ENCODE measurements at regions not wholly inside any gene's neighbourhood (a gene's known extent, or its start where the extent isn't known, plus 50 kb on each side); places are given as distances from the start of the nearest gene placed in this dataset.
"Not testable (repeated sequence)": the region's sequence is repeated elsewhere in the genome, so short reads cannot be mapped to it uniquely, and the experiment has no call there.

GRCh38 chr15:96462768-96463750, 132.6 kb downstream of the NR2F2 start:
- no peak overlapping the region for H3K4me3 ChIP-seq
- H3K36me3 ChIP-seq (replicated peaks): no peaks in the 10 kb centered on the region
- DNase-seq (ENCODE audit: low spot score in 2 of 2): no peak
- H3K9me3 ChIP-seq: no peaks in the 10 kb centered on the region
- no peaks in the 10 kb centered on the region for H3K4me1 ChIP-seq
- in situ Hi-C loops (cut with MboI; ENCODE audit: low sequenced_read_pairs): no loop called here
- H3K27me3 ChIP-seq (ENCODE audit: low read depth): peaks cover 25% of the 10 kb centered on the region

GRCh38 chr15:96466389-96466947, 136.0 kb downstream of the NR2F2 start:
- DNase-seq (ENCODE audit: low spot score in 2 of 2): no peak

GRCh38 chr15:96468036-96468435, 137.5 kb downstream of the NR2F2 start:
- Histone ChIP-seq H3K4me3 (no peak overlapping the region), H3K4me1 (no peaks in the 10 kb centered on the region), H3K36me3 (replicated peaks) (no peaks in the 10 kb centered on the region), H3K9me3 (no peaks in the 10 kb centered on the region), H3K27me3 (ENCODE audit: low read depth) (peaks cover 40% of the 10 kb centered on the region)
- no peak for DNase-seq (ENCODE audit: low spot score in 2 of 2)
- in situ Hi-C loops (cut with MboI; ENCODE audit: low sequenced_read_pairs): no loop called here

More at GRCh38 chr15:96466389-96466947, 136.0 kb downstream of the NR2F2 start:
- H3K9me3 ChIP-seq: no peaks in the 10 kb centered on the region
- no peaks in the 10 kb centered on the region for H3K4me1 ChIP-seq
- in situ Hi-C loops (cut with MboI; ENCODE audit: low sequenced_read_pairs): no loop called here
- no peak overlapping the region for H3K4me3 ChIP-seq
- H3K36me3 ChIP-seq (replicated peaks): no peaks in the 10 kb centered on the region
- H3K27me3 ChIP-seq (ENCODE audit: low read depth): peaks cover 40% of the 10 kb centered on the region

DNA sequence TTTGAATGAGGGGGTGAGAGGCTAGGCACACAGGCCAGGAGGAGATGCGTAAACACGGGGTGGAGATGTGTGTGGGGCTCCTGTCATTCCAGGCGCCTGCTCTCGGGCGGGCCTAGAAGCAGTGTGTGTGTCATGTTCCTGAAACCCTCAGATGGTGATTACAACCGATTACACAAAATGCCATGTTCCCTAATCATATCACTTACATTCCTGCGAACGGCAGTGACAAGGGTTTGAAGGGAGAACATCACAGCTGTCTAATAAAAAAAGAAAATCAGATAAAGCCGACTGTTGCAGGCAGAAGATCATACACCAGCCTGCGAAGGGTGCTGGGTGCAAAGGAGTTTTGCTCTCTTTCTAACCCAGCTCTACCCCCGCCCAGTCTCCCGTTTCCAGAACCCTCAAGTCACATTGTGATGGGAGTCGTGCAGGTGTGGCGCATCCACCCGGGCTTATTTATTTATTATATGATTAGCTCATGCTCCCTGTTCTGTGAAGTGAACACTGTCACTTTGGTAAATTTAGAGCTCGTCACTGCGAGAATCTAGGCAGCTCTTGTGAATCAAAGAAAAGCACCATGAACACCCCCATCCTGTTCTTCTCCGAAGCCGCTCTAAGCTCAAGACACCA, 140.3 kb downstream of the NR2F2 start:
- no peak for DNase-seq (ENCODE audit: low spot score in 2 of 2)
- H3K27me3 ChIP-seq (ENCODE audit: low read depth): peaks cover 26% of the 10 kb centered on the region
- no peaks in the 10 kb centered on the region for H3K4me1 ChIP-seq
- in situ Hi-C loops (cut with MboI; ENCODE audit: low sequenced_read_pairs): no loop called here
- no peaks in the 10 kb centered on the region for H3K9me3 ChIP-seq
- H3K4me3 ChIP-seq: no peak overlapping the region
- H3K36me3 ChIP-seq (replicated peaks): no peaks in the 10 kb centered on the region

GRCh38 chr15:96472681-96473080, 142.2 kb downstream of the NR2F2 start:
- H3K9me3 ChIP-seq: no peaks in the 10 kb centered on the region
- in situ Hi-C loops (cut with MboI; ENCODE audit: low sequenced_read_pairs): no loop called here
- no peaks in the 10 kb centered on the region for H3K36me3 ChIP-seq (replicated peaks)
- H3K27me3 ChIP-seq (ENCODE audit: low read depth): peaks cover 15% of the 10 kb centered on the region; the same call in 1 of the 2 replicates
- no peak for DNase-seq (ENCODE audit: low spot score in 2 of 2)
- no peaks in the 10 kb centered on the region for H3K4me1 ChIP-seq
- no peak overlapping the region for H3K4me3 ChIP-seq

DNA sequence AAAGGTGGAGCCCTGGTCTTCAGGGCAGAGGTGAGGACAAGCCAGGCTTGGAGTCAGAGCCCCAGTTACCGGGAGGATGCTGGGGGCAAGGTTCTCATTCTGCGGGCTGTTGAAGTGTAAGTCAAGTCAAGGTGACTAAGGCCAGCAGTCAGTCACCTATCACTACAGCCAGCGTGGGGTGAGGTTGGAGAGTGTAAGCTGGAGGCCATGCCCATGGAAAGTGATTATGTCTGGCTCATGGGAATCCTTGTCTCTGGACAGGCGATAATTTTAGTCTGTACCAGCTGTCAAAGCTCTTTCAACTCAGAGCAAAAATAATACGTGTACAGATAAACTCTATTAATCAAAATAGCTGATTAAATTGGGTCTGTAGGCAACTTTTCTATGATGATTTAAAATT, 143.1 kb downstream of the NR2F2 start:
- Histone ChIP-seq H3K36me3 (replicated peaks) (no peaks in the 10 kb centered on the region), H3K27me3 (ENCODE audit: low read depth) (peaks cover 15% of the 10 kb centered on the region; the same call in 1 of the 2 replicates), H3K4me1 (no peaks in the 10 kb centered on the region), H3K4me3 (no peak overlapping the region), H3K9me3 (no peaks in the 10 kb centered on the region)
- no peak for DNase-seq (ENCODE audit: low spot score in 2 of 2)
- in situ Hi-C loops (cut with MboI; ENCODE audit: low sequenced_read_pairs): no loop called here

DNA sequence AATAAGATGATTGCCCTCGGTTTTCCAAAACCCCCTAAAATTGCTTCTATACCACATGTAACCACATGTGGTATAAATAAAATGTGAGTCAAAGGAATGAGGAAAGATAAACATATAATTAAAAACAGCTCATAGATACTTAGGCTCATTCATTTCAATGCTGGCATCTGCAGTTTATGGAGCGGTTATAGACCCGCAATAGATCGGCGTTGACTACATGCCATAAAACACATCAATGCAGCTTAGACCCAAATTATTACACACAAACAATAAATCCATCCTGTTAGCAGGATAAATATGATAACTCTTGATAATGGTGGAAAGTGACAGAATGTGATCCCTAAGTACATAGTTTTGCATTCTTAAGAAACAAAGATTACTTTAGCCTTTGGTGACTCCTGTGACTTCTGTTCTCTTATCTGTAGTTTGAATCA, 143.7 kb downstream of the NR2F2 start:
- in situ Hi-C loops (cut with MboI; ENCODE audit: low sequenced_read_pairs): no loop called here
- Histone ChIP-seq H3K27me3 (ENCODE audit: low read depth) (peaks cover 14% of the 10 kb centered on the region; the same call in 1 of the 2 replicates), H3K4me1 (no peaks in the 10 kb centered on the region), H3K36me3 (replicated peaks) (no peaks in the 10 kb centered on the region), H3K9me3 (no peaks in the 10 kb centered on the region), H3K4me3 (no peak overlapping the region)
- DNase-seq (ENCODE audit: low spot score in 2 of 2): no peak

DNA sequence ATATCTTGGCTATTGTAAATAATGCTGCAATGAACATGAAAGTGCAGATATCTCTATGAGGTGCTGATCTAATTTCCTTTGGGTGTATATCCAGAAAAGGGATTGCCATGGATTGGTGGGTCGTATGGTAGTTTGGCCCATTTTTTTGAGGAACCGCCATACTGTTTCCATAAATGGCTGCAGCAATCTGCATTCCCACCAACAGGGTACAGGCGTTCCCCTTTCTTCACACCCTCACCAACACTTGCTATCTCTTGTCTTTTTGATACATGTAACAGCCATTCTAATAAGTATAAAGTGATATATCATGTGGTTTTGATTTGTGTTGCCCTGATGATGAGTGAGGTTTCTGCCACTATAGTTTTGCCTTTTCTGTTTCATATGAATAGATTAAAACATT, 146.7 kb downstream of the NR2F2 start:
- H3K4me1 ChIP-seq: no peaks in the 10 kb centered on the region
- H3K36me3 ChIP-seq (replicated peaks): no peaks in the 10 kb centered on the region
- in situ Hi-C loops (cut with MboI; ENCODE audit: low sequenced_read_pairs): no loop called here

GRCh38 chr15:96484412-96484811, 153.9 kb downstream of the NR2F2 start:
- H3K4me1 ChIP-seq; in situ Hi-C loops (cut with MboI; ENCODE audit: low sequenced_read_pairs); DNase-seq (ENCODE audit: low spot score in 2 of 2); H3K4me3 ChIP-seq; H3K27me3 ChIP-seq (ENCODE audit: low read depth); H3K9me3 ChIP-seq; H3K36me3 ChIP-seq (replicated peaks): not testable (repeated sequence)

More for the DNA sequence above, 146.7 kb downstream of the NR2F2 start:
- Histone ChIP-seq H3K9me3 (no peaks in the 10 kb centered on the region), H3K4me3 (no peak overlapping the region), H3K27me3 (ENCODE audit: low read depth) (no peaks in the 10 kb centered on the region)
- no peak for DNase-seq (ENCODE audit: low spot score in 2 of 2)

- in situ Hi-C loops (cut with MboI; ENCODE audit: low sequenced_read_pairs): no loop called here
- Histone ChIP-seq H3K4me3 (no peak overlapping the region), H3K27me3 (ENCODE audit: low read depth) (no peaks in the 10 kb centered on the region), H3K9me3 (no peaks in the 10 kb centered on the region), H3K4me1 (no peaks in the 10 kb centered on the region), H3K36me3 (replicated peaks) (no peaks in the 10 kb centered on the region)
- DNase-seq (ENCODE audit: low spot score in 2 of 2): no peak
These were observed 154.3 kb downstream of the NR2F2 start for GRCh38 chr15:96484830-96485229.

- Histone ChIP-seq H3K4me3 (no peak overlapping the region), H3K4me1 (no peaks in the 10 kb centered on the region), H3K27me3 (ENCODE audit: low read depth) (no peaks in the 10 kb centered on the region), H3K36me3 (replicated peaks) (no peaks in the 10 kb centered on the region), H3K9me3 (no peaks in the 10 kb centered on the region)
- in situ Hi-C loops (cut with MboI; ENCODE audit: low sequenced_read_pairs): no loop called here
- no peak for DNase-seq (ENCODE audit: low spot score in 2 of 2)
These were observed 156.7 kb downstream of the NR2F2 start for GRCh38 chr15:96487245-96487644.

- DNase-seq (ENCODE audit: low spot score in 2 of 2); H3K27me3 ChIP-seq (ENCODE audit: low read depth); H3K4me3 ChIP-seq; H3K9me3 ChIP-seq; H3K4me1 ChIP-seq; in situ Hi-C loops (cut with MboI; ENCODE audit: low sequenced_read_pairs); H3K36me3 ChIP-seq (replicated peaks): not testable (repeated sequence)
These were observed 160.7 kb downstream of the NR2F2 start for GRCh38 chr15:96491066-96491699.

GRCh38 chr15:96491700-96492644, 161.5 kb downstream of the NR2F2 start:
- H3K4me3 ChIP-seq; H3K36me3 ChIP-seq (replicated peaks); H3K27me3 ChIP-seq (ENCODE audit: low read depth); H3K9me3 ChIP-seq; H3K4me1 ChIP-seq; in situ Hi-C loops (cut with MboI; ENCODE audit: low sequenced_read_pairs); DNase-seq (ENCODE audit: low spot score in 2 of 2): not testable (repeated sequence)

Measured in HAP-1 (cell line).